PFSK-1 (cell line): ENCODE measurements at regions not wholly inside any gene's neighbourhood (a gene's known extent, or its start where the extent isn't known, plus 50 kb on each side); places are given as distances from the start of the nearest gene placed in this dataset.

ENCODE experiments used
- POLR2AphosphoS5 ChIP-seq: IDR thresholded peaks from 2 replicates; pipeline ENCODE4 v1.6.1; 2012; ENCODE audit warnings: low read depth, mild to moderate bottlenecking, control low read depth, low read length, moderate library complexity
- SIN3A ChIP-seq: IDR thresholded peaks from 2 replicates; pipeline ENCODE4 v1.6.1; 2012; ENCODE audit warnings: mild to moderate bottlenecking, low read length, moderate library complexity, borderline replicate concordance; ENCODE audit not compliant: insufficient read depth
- TAF1 ChIP-seq: IDR thresholded peaks from 2 replicates; pipeline ENCODE4 v1.6.1; 2012; ENCODE audit warnings: low read length, control low read depth, borderline replicate concordance; ENCODE audit not compliant: insufficient read depth
- TF ChIP-seq, protein P1 (sequence below), 2 experiments: IDR thresholded peaks; 2 replicates each; pipeline versions ENCODE4 v1.6.1 to v1.8.0; 2011 to 2012; ENCODE audit warnings: low read depth in 2 of 2, low read length in 2 of 2, control low read depth in 1 of 2, inconsistent platforms in 1 of 2, mild to moderate bottlenecking in 1 of 2, moderate library complexity in 1 of 2; ENCODE audit not compliant: insufficient read depth in 1 of 2

DNA sequence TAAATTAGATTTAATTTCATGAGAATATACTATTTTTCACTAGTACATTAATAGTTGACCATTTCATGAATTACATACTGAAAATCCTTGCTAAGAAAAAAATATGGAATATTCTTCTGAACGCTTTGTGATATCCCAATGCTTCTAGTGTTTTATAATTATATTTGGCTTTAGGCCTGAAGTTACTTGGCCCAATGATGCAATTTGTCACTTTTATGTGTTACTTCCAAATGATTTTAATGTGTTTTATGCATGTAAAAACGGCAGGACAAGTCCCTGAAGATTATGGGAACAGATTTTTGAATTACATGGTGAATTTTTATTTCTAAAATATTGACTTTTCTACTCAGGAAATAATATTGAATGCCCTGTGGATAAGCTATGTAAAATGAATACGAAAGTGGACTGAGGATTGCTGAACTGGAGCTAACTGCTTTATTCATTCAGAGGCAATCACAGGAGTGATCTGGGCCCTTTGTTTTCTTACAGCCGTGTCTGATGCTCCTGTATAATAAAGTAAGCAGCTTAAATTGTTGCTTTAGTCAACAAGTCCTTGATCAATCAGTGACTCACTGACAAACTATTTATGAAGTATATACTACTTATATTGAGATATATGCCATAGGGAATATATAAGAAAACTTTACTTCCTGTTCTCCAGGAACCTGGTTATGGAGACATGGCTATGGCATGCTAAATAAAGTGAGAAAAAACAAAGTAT is 543.0 kb upstream of the RGS18 start:
- TF ChIP-seq POLR2AphosphoS5, result no peak
- TF ChIP-seq, protein P1, sequence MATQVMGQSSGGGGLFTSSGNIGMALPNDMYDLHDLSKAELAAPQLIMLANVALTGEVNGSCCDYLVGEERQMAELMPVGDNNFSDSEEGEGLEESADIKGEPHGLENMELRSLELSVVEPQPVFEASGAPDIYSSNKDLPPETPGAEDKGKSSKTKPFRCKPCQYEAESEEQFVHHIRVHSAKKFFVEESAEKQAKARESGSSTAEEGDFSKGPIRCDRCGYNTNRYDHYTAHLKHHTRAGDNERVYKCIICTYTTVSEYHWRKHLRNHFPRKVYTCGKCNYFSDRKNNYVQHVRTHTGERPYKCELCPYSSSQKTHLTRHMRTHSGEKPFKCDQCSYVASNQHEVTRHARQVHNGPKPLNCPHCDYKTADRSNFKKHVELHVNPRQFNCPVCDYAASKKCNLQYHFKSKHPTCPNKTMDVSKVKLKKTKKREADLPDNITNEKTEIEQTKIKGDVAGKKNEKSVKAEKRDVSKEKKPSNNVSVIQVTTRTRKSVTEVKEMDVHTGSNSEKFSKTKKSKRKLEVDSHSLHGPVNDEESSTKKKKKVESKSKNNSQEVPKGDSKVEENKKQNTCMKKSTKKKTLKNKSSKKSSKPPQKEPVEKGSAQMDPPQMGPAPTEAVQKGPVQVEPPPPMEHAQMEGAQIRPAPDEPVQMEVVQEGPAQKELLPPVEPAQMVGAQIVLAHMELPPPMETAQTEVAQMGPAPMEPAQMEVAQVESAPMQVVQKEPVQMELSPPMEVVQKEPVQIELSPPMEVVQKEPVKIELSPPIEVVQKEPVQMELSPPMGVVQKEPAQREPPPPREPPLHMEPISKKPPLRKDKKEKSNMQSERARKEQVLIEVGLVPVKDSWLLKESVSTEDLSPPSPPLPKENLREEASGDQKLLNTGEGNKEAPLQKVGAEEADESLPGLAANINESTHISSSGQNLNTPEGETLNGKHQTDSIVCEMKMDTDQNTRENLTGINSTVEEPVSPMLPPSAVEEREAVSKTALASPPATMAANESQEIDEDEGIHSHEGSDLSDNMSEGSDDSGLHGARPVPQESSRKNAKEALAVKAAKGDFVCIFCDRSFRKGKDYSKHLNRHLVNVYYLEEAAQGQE (IDR thresholded peaks at IDR 0.05; ENCODE audit: insufficient read depth in 1 of 2, low read depth in 2 of 2, low read length in 2 of 2), result no peak
- no peak for TF ChIP-seq SIN3A
- no peak for TF ChIP-seq TAF1
